ENCODE measurements at regions not wholly inside any gene's neighbourhood (a gene's known extent, or its start where the extent isn't known, plus 50 kb on each side); places are given as distances from the start of the nearest gene placed in this dataset.

DNA sequence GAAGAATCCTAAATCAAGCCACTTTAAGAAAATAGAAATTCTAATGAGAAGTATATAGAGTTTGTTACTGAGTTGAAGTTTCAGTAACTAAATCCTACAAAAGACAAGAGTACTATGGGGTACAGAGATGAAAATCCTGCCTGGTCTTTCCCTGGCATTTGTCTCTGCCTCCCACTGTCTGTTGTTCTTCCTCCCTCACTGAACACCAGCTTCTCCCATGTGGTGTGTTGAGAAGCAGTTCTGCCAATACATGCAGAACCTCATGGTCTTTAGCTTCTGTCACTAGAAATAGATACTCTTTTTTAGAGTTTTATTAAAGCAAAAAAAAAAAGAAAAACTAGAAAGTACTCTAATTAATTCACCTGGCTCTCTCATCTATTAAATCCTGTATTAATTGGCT is 664.4 kb downstream of the CDH8 start:
- TF ChIP-seq, protein P1, sequence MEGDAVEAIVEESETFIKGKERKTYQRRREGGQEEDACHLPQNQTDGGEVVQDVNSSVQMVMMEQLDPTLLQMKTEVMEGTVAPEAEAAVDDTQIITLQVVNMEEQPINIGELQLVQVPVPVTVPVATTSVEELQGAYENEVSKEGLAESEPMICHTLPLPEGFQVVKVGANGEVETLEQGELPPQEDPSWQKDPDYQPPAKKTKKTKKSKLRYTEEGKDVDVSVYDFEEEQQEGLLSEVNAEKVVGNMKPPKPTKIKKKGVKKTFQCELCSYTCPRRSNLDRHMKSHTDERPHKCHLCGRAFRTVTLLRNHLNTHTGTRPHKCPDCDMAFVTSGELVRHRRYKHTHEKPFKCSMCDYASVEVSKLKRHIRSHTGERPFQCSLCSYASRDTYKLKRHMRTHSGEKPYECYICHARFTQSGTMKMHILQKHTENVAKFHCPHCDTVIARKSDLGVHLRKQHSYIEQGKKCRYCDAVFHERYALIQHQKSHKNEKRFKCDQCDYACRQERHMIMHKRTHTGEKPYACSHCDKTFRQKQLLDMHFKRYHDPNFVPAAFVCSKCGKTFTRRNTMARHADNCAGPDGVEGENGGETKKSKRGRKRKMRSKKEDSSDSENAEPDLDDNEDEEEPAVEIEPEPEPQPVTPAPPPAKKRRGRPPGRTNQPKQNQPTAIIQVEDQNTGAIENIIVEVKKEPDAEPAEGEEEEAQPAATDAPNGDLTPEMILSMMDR (IDR thresholded peaks at IDR 0.05; ENCODE audit: low read depth, low read length): no peak
- Histone ChIP-seq H3K27me3 (no peaks in the 10 kb centered on the region), H3K27ac (no peak overlapping the region), H3K36me3 (no peaks in the 10 kb centered on the region), H3K9me3 (ENCODE audit: low read depth) (no peaks in the 10 kb centered on the region), H3K4me3 (no peak overlapping the region), H3K4me1 (ENCODE audit: low read depth) (peaks cover 5% of the 10 kb centered on the region)
- no peak for DNase-seq (ENCODE audit: low read depth in 1 of 2, low spot score in 1 of 2)

DNA sequence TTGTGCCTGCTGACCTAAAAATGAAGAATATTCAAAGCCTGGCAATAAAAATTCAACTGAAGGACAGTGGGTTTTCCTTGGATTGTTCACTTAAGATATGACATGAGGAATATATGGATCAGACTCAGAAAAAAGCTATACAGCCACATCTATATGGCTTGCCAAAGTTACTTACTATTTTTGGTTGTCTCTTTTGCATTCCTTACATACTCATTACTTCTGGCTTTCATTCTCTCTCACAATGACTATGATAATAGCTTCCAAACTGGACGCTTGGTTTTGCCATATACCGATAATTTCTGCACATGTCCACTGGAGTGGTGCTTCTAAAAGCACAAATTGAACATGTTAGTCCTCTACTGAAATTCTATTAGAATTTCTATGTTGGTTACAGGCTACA is 664.9 kb downstream of the CDH8 start:
- Histone ChIP-seq H3K4me3 (no peak overlapping the region), H3K27ac (no peak overlapping the region), H3K4me1 (ENCODE audit: low read depth) (peaks cover 5% of the 10 kb centered on the region), H3K9me3 (ENCODE audit: low read depth) (no peaks in the 10 kb centered on the region), H3K27me3 (no peaks in the 10 kb centered on the region), H3K36me3 (no peaks in the 10 kb centered on the region)
- no peak for DNase-seq (ENCODE audit: low read depth in 1 of 2, low spot score in 1 of 2)
- TF ChIP-seq, protein P1 (IDR thresholded peaks at IDR 0.05; ENCODE audit: low read depth, low read length): no peak

DNA sequence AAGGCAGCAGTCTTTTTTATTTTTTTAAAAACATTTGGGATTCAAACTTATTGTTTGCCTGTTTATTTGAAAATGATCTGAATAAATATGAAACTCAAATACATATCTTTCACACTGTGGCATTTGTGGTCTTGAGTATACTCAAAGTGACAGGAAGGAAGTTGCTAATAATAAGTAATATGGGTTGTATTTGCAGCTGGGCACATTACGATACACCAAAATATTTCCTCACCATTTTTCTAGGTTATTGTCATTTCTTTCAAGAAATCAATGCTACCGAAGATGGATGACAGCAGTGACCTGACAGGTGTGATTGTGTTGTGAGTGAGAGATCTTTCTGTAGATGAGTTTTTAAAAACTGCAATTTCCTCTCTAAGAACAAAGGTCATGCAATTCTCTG is 665.7 kb downstream of the CDH8 start:
- H3K27me3 ChIP-seq: no peaks in the 10 kb centered on the region
- H3K27ac ChIP-seq: no peak overlapping the region
- H3K36me3 ChIP-seq: no peaks in the 10 kb centered on the region
- H3K4me3 ChIP-seq: no peak overlapping the region
- DNase-seq (ENCODE audit: low read depth in 1 of 2, low spot score in 1 of 2): no peak
- peaks cover 5% of the 10 kb centered on the region for H3K4me1 ChIP-seq (ENCODE audit: low read depth)
- TF ChIP-seq, protein P1 (IDR thresholded peaks at IDR 0.05; ENCODE audit: low read depth, low read length): no peak
- H3K9me3 ChIP-seq (ENCODE audit: low read depth): no peaks in the 10 kb centered on the region

DNA sequence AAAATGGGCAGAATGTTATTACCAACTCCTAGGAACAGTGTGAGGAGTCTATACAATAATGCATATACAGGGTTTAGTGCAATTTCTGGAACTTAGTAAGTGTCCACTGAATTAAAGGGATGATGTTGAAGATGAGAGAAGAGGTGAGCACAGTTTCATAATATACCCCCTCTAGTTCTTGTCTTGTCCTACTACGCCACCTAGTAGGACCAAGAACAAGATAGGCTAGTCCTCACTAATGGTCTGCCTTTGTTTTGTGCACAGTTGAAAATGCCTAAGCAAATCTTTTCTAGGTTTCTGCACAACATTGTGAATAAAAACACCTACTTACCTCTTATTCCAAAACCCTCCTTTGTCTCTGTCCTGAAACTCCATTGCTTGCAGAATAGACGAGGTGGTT is 670.2 kb downstream of the CDH8 start:
- no peak overlapping the region for H3K4me3 ChIP-seq
- no peaks in the 10 kb centered on the region for H3K27me3 ChIP-seq
- H3K4me1 ChIP-seq (ENCODE audit: low read depth): no peaks in the 10 kb centered on the region
- no peaks in the 10 kb centered on the region for H3K36me3 ChIP-seq
- TF ChIP-seq, protein P1 (IDR thresholded peaks at IDR 0.05; ENCODE audit: low read depth, low read length): no peak
- H3K9me3 ChIP-seq (ENCODE audit: low read depth): no peaks in the 10 kb centered on the region
- DNase-seq (ENCODE audit: low read depth in 1 of 2, low spot score in 1 of 2): no peak
- no peak overlapping the region for H3K27ac ChIP-seq

DNA sequence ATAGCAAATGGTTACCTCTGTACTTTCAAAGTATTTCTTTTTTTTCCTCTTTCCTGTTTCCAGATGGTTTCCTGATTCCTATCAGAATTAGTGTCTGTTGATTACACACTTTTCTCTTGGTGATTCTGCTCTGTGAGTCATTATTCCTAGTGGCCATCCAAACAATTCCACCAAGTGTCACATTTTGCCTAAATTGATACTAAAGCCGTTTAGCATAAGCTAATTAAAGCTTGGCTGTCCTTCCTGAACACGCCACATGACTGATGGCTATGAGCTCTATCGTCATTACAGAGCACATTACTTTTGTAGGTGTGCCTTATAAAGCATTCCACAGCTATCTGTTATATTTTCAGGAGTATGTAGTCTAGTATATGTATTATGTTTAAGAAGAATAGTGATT is 671.2 kb downstream of the CDH8 start:
- Histone ChIP-seq H3K4me1 (ENCODE audit: low read depth) (no peaks in the 10 kb centered on the region), H3K4me3 (no peak overlapping the region), H3K27ac (no peak overlapping the region), H3K36me3 (no peaks in the 10 kb centered on the region), H3K27me3 (no peaks in the 10 kb centered on the region), H3K9me3 (ENCODE audit: low read depth) (no peaks in the 10 kb centered on the region)
- TF ChIP-seq, protein P1 (IDR thresholded peaks at IDR 0.05; ENCODE audit: low read depth, low read length): no peak
- DNase-seq (ENCODE audit: low read depth in 1 of 2, low spot score in 1 of 2): no peak

DNA sequence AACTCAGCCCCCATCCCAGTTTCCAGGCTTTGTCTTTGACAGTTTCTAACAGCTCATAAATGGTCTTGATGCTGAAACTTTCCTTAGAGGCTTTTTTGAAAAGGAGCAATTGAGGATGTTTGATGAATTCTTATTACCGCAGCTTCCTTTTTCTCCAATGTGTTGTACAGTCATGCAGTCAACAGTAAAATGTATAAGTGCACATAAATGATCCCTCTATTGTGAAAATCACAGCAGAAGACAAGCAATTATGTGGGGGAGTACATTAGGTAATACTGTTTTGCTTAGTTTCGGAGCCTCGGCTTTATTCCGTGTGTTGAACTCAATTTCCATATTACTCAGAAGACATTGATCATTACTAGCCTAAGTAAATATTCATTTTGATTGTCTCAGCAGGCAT is 673.7 kb downstream of the CDH8 start:
- no peak for DNase-seq (ENCODE audit: low read depth in 1 of 2, low spot score in 1 of 2)
- Histone ChIP-seq H3K27ac (no peak overlapping the region), H3K27me3 (no peaks in the 10 kb centered on the region), H3K36me3 (no peaks in the 10 kb centered on the region), H3K4me1 (ENCODE audit: low read depth) (no peaks in the 10 kb centered on the region), H3K4me3 (no peak overlapping the region), H3K9me3 (ENCODE audit: low read depth) (no peaks in the 10 kb centered on the region)
- TF ChIP-seq, protein P1 (IDR thresholded peaks at IDR 0.05; ENCODE audit: low read depth, low read length): no peak

Measured in cardiac muscle cell (in vitro differentiated cells and primary cell).